Kidney capillary endothelial cell (primary cell): ENCODE measurements at regions not wholly inside any gene's neighbourhood (a gene's known extent, or its start where the extent isn't known, plus 50 kb on each side); places are given as distances from the start of the nearest gene placed in this dataset.

Source experiments
- DNase-seq: peaks from one replicate; pipeline ENCODE4 v3.0.0-alpha.2; 2018; ENCODE audit warnings: low spot score

DNA sequence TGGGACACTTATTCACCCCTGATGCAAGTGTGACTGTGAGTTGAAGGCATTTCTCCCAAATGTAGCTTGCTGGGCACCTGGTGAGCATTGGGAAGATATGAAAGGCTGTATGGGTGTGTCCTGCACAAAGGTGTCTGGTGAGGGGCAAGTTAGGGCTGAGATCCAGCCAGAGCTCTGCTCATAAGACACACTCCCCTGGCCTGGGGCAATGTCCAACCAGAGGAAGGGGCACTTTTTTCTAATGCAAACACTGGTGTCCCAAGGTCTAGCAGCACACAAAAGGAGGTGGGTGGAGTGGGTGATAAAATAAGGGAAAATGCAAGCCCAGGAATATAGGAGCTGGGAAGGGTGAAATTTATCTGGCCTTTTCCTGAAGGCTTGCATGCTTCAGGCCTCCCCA is 57.0 kb upstream of the TRABD2B start:
- no peak for DNase-seq

DNA sequence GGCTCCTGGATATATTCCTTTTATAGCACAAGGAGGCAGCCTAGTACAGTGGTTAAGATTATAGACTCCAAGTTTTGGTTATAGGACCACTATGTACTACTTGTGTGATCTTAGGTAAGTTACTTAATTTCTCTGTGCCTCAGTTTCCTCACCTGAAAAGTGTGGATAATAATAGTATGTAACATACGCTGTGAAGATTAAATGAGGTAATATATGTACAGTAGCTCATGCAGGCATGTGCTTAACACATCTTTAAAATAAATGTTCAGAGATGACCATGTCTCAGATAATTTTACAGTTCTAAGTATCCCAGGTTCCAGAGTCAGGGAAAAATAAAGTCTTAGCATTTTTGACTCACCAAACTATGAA is 55.7 kb upstream of the TRABD2B start:
- no peak for DNase-seq

DNA sequence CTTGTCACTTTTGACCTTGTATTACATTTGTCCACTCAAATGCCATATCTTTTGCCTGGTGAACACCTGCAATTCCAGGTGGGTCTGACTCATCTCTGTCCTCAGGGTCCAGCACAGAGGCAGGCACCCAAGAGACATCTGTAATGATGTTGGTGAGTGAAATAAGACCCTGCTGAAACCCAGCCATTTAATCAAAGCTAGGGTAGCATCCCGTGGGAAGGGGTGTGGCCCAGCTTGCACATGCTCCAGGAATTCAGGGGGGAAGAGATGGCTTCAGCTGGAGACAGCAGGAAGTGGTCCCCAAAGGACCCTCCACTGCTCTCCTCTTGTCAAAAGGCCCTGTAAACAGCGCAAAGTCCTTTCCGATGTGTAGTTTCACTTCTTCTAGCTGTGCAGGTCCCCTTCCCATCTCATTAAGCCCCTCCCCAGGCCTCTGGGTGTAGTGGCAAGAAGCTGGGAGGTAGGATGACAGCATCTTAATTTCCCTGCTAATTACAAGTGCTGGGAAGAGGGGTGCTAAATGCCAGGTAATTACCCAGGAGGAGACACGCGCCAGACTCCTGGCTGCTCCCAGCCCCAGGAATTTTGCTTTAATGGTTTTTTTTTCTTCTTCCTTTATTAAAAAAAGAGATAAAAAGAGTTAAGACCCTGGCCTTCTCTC is 54.4 kb upstream of the TRABD2B start:
- DNase-seq, result no peak

DNA sequence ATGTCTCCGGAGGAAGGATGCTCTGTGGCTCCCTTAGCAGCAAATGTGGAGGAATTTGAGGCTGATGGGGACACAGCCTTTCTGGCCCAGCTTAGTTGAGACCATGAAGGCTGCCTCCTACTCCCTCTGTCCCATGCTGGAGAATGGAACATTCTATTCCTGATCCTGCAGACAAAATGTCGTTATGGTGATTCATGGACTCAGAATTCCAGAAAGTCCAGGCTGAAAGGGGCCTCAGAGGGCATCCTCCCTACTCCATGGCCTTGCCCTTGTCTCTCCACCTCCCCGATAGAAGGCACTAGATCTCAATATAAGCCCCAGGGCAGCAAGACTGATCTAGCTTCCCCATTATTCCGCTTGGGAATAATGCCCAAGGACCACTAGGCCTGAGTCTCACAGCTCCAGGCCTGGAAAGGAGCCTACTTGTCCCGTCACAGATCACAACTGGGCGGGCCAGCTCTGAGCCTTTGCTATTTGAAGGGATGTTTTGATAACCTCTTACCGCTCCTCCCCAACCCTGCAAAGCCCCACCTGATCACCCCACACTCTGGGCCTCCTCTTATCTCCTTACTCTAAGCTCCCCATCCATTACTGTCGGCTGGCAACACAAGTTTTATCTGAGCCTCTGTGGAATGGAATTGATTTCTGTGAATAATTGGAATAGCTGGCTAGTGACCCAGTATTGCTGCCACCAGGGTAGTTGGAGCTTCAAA is 52.8 kb upstream of the TRABD2B start:
- DNase-seq, result no peak

DNA sequence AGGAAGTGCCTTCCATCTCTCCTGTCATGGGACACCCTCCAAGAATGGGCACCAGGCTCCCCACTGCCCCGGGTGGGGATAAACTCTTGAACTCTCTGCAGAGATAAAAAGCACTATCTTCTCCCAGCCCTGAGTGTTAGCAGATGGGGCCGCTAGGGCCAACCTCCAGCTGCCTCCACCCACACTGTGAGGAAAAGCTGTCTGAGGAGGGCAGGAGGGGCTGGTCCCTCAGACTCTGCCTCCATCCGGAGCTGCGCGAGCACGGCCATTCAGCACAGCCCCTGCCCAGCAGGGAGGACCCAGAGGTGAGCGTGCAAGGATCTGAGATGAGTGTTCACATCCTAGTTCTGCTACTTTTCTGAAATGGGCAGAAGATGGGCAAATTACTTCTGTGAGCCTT is 51.8 kb upstream of the TRABD2B start:
- no peak for DNase-seq

DNA sequence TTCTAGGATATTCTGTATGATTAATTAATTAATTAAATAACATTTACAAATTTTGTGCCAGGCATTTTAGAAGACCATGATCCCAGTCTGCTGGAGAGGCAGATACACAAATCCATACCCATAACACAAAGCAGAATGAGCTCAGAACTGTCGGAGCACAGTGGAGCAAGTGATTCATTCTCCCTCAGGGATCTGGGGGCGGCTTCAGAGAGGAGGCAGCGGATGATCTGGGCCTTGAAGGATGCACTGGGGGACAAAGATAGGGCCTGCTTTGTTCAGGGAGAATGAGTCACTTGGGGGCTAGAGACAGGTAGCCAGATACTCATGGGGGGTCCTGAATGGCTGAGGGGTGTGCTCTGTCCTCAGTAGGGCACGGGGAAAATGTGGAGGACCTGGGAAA is 50.9 kb upstream of the TRABD2B start:
- DNase-seq, result no peak

DNA sequence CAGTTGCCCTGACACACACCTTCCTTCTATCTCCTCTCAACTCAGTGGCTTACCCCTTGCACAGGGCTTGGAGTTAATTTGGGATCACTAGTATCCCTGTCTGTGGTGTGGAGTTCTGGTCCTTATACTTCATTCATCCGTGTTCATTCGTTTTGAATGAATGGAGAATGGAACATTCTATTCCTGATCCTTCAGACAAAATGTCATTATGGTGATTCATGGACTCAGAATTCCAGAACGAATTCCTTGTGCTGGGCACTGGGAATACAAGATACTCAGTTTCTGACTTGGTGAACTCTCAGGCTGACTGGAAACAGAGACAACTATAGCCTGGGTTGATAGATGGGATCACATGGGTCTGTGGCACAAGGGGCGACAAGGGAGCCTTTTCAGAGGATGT is 49.9 kb upstream of the TRABD2B start:
- no peak for DNase-seq
